ENCODE measurements at regions not wholly inside any gene's neighbourhood (a gene's known extent, or its start where the extent isn't known, plus 50 kb on each side); places are given as distances from the start of the nearest gene placed in this dataset.

GRCh38 chr14:97620066-97620465, 822.9 kb downstream of the VRK1 start:
- Histone ChIP-seq H3K27me3 (no peaks in the 10 kb centered on the region), H3K4me3 (no peak overlapping the region), H3K36me3 (no peaks in the 10 kb centered on the region), H3K4me1 (no peaks in the 10 kb centered on the region), H3K9me3 (no peaks in the 10 kb centered on the region), H3K27ac (no peak overlapping the region)
- TF ChIP-seq POLR2A (IDR thresholded peaks at IDR 0.05), result no peak
- TF ChIP-seq EP300 (IDR thresholded peaks at IDR 0.05), result no peak
- TF ChIP-seq CTCF (IDR thresholded peaks at IDR 0.05), result no peak
- TF ChIP-seq POLR2AphosphoS5 (IDR thresholded peaks at IDR 0.05), result no peak
- DNase-seq (ENCODE audit: low spot score in 2 of 2), result no peak
- WGBS, result 49% methylated on average over 5 of the region's 5 CpGs

DNA sequence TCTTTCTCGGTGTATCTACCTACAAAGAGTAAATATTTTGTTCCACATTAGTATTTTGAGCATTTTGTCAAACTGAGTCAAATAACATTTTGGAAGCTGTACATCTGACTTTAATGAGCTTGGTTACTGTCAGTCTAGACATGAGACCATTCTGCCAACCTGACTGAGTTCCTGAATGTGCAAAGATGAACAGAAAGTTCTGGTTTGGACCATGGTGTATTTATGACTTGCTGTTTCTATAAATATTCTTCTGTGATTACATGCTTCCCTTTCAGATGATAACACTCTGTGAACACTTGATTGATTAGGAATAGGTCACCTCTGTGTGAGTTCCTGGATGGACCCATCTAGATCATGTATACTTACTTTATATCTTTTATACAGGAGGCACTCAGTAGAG, 827.8 kb downstream of the VRK1 start:
- no peak for TF ChIP-seq EP300 (IDR thresholded peaks at IDR 0.05)
- TF ChIP-seq POLR2AphosphoS5 (IDR thresholded peaks at IDR 0.05), result no peak
- no peak for TF ChIP-seq POLR2A (IDR thresholded peaks at IDR 0.05)
- TF ChIP-seq CTCF (IDR thresholded peaks at IDR 0.05), result no peak
- WGBS, result 100% methylated on average over 1 of the region's 1 CpG
- no peak for DNase-seq (ENCODE audit: low spot score in 2 of 2)
- no peaks in the 10 kb centered on the region for H3K9me3 ChIP-seq
- H3K27me3 ChIP-seq, result no peaks in the 10 kb centered on the region
- no peak overlapping the region for H3K4me3 ChIP-seq
- H3K27ac ChIP-seq, result no peak overlapping the region
- H3K4me1 ChIP-seq, result no peaks in the 10 kb centered on the region
- H3K36me3 ChIP-seq, result no peaks in the 10 kb centered on the region

- 72% methylated on average over 3 of the region's 3 CpGs for WGBS
- H3K4me3 ChIP-seq, result no peak overlapping the region
- no peak overlapping the region for H3K27ac ChIP-seq
- no peak for DNase-seq (ENCODE audit: low spot score in 2 of 2)
- H3K36me3 ChIP-seq, result no peaks in the 10 kb centered on the region
- no peaks in the 10 kb centered on the region for H3K9me3 ChIP-seq
- TF ChIP-seq POLR2AphosphoS5 (IDR thresholded peaks at IDR 0.05), result no peak
- no peaks in the 10 kb centered on the region for H3K4me1 ChIP-seq
- no peaks in the 10 kb centered on the region for H3K27me3 ChIP-seq
These were observed 828.3 kb downstream of the VRK1 start for GRCh38 chr14:97625477-97625876.

- WGBS, result 33% methylated on average over 4 of the region's 4 CpGs
- no peak for DNase-seq (ENCODE audit: low spot score in 2 of 2)
- TF ChIP-seq CTCF (IDR thresholded peaks at IDR 0.05), result no peak
- no peak for TF ChIP-seq POLR2AphosphoS5 (IDR thresholded peaks at IDR 0.05)
- no peak for TF ChIP-seq EP300 (IDR thresholded peaks at IDR 0.05)
- TF ChIP-seq POLR2A (IDR thresholded peaks at IDR 0.05), result no peak
- Histone ChIP-seq H3K9me3 (no peaks in the 10 kb centered on the region), H3K27me3 (no peaks in the 10 kb centered on the region), H3K4me1 (no peaks in the 10 kb centered on the region), H3K36me3 (no peaks in the 10 kb centered on the region), H3K4me3 (no peak overlapping the region), H3K27ac (no peak overlapping the region)
These were observed 828.9 kb downstream of the VRK1 start for GRCh38 chr14:97626088-97626487.

GRCh38 chr14:97630249-97630648, 833.1 kb downstream of the VRK1 start:
- no peaks in the 10 kb centered on the region for H3K4me1 ChIP-seq
- H3K4me3 ChIP-seq, result no peak overlapping the region
- TF ChIP-seq CTCF (IDR thresholded peaks at IDR 0.05) (no peak), EP300 (IDR thresholded peaks at IDR 0.05) (no peak), POLR2AphosphoS5 (IDR thresholded peaks at IDR 0.05) (no peak), POLR2A (IDR thresholded peaks at IDR 0.05) (no peak)
- H3K27ac ChIP-seq, result no peak overlapping the region
- no peaks in the 10 kb centered on the region for H3K36me3 ChIP-seq
- WGBS, result 86% methylated on average over 5 of the region's 5 CpGs
- H3K27me3 ChIP-seq, result no peaks in the 10 kb centered on the region
- no peak for DNase-seq (ENCODE audit: low spot score in 2 of 2)
- H3K9me3 ChIP-seq, result no peaks in the 10 kb centered on the region

GRCh38 chr14:97633131-97633738, 836.1 kb downstream of the VRK1 start:
- no peaks in the 10 kb centered on the region for H3K9me3 ChIP-seq
- H3K27ac ChIP-seq, result no peak overlapping the region
- H3K4me1 ChIP-seq, result no peaks in the 10 kb centered on the region
- H3K36me3 ChIP-seq, result no peaks in the 10 kb centered on the region
- H3K4me3 ChIP-seq, result no peak overlapping the region
- no peaks in the 10 kb centered on the region for H3K27me3 ChIP-seq
- TF ChIP-seq POLR2AphosphoS5 (IDR thresholded peaks at IDR 0.05) (no peak), EP300 (IDR thresholded peaks at IDR 0.05) (no peak), POLR2A (IDR thresholded peaks at IDR 0.05) (no peak), CTCF (IDR thresholded peaks at IDR 0.05) (no peak)
- no peak for DNase-seq (ENCODE audit: low spot score in 2 of 2)
- WGBS, result 84% methylated on average over 4 of the region's 4 CpGs

Data from suprapubic skin (tissue), 4 donors.